ENCODE measurements at regions not wholly inside any gene's neighbourhood (a gene's known extent, or its start where the extent isn't known, plus 50 kb on each side); places are given as distances from the start of the nearest gene placed in this dataset.

DNA sequence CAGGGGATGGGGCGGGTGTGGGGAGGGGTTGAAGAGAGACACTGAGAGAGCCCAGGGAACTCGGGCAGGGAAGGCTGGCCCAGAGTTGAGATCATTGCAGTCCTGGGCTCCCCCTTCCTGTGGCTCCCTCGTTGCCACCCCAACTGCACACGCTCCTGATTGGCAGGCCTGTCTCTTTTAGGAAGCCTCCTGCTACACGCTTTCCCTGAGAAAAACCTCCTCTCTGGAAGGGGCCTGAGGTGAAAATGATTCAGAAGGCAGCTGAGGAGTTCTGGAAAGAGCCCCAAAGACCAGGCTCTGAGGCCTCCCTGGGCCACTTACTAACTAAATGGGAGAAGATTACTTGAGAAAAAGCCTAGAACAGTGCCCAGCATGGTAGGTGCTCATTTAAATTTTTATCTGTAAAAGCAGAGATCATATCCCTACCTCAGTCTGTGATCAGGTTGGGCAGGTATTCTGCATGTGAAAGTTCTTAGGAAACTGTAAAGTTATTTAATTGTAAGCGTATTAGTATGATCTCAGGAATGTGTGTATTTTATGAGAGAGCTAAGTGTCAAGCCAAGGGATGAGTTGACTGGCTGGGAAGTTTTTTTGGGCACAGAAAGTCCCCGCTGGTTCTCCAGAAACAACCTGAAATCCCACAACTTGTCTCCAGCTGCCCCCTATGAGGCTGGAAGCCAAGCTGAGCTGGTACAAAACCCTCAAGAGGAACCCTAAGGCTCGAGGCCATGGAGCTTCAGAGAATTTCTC is 65.2 kb upstream of the EPS8L3 start:
- DNase-seq (no peak), ATAC-seq (ENCODE audit: poor library complexity) (no peak)
- intact Hi-C loops (cut with DNase I) = no loop called here

DNA sequence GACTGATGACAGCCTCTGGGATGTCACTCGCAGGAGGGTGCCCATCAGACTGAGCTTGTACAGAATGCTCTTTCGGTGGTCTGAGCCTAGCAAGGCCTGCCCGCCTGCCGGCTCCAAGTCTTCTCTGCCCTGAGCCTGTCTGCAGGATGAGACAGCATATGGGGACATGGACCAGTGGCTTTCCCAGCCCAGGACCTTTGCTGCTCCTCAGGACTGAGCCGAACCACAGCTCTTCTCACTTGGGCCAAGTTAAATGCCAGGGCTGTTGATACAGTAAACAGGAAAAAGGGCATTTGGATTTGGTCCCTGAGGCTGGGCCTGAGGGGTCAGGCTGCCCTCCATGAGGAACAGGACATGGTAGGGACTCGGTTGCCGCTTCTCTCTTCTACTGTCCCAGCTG is 64.3 kb upstream of the EPS8L3 start:
- DNase-seq = no peak
- intact Hi-C loops (cut with DNase I) = no loop called here
- no peak for ATAC-seq (ENCODE audit: poor library complexity)

DNA sequence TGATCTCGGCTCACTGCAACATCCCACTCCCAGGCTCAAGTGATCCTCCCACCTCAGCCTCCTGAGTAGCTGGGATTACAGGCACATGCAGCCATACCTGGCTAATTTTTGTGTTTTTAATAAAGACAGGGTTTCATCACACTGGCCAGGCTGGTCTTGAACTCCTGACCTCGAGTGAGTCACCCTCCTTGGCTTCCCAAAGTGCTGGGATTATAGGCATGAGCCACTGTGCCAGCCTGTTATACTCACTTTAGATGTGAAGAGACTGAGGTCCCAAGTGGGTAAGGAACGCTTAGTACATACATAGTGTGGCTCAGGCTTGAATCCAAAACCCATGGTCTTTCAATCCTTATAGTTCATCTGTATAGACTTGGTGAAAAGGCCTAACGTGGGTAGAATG is 63.7 kb upstream of the EPS8L3 start:
- no peak for DNase-seq
- intact Hi-C loops (cut with DNase I) = no loop called here
- ATAC-seq (ENCODE audit: poor library complexity) = no peak

DNA sequence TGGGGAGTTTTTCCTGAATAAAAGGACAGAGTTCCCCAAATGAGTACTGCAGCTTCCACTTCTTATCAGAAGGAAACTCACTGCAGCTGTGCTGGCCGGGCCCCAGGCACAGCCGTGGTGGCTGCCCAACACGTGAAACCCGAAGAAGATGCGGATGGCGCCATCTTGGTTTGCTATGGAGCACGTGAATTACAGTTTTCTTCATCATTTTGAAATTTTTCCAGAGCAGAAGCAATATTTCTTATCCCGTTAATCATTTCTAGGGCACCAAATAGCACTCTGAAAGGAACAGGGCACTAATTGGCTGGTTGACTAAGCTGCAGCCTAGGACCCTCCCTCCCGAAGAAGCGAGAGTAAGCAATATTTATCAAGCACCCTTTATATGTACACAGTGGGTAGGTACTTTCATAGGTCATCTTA is 63.2 kb upstream of the EPS8L3 start:
- intact Hi-C loops (cut with DNase I) = no loop called here
- peak; percentile 59 for ATAC-seq (ENCODE audit: poor library complexity)
- peak; percentile 80 for DNase-seq

DNA sequence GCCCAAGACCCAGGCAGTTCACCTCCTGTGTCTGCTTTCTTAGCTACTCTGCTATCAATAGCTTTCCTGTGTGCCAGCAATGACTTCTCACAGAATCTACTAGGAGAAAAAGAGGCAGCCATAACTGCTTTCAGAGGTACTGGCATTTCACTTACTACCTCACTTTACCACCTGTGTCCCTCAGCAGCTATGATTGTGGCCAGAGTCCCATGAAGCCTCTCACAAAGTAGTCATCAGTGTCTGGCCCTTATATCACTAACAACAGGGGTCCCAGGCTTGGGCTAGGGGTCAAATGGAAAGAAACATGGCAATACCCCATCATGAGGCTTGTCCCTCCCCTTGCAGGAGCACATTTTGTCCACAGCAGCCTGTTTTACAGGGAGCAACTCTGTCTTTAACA is 62.7 kb upstream of the EPS8L3 start:
- ATAC-seq (ENCODE audit: poor library complexity) = no peak
- no peak for DNase-seq
- intact Hi-C loops (cut with DNase I) = no loop called here

DNA sequence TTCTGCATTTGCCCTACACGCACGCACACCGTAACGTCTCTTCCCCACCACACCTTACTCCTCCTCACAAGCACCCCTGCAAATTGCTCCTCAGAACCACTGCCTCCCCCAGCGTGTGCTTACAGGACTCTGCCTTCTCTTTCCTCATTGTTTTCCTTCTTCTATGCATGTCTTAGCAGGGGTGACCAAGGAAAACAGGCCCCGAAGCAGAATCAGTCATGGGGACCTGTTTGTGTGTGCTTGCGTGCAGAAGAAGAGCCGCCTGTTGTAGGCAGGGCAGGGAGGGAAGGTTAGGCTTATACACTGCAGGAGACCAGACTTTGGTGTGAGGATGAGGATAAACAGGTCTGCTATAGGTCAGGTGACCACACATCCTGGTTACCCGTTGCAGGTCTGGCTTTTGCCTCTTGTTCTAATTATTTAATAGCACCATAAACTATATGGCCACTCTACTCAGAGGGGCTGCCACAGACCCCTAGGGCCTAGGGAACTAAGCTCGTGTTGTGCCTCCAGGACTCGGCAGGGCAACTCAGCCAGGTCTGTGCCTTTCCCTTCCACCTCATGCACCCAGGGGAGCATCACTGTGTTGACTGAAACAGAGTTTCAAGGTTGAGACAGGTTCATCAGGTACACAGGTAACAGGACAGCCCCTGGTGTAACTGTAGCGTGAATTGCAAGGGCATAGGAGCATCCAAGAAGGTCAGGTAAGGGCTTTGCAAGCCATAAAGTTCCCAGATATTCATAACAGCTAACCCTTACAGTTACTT is 60.8 kb upstream of the EPS8L3 start:
- intact Hi-C loops (cut with DNase I) = no loop called here
- DNase-seq = no peak

DNA sequence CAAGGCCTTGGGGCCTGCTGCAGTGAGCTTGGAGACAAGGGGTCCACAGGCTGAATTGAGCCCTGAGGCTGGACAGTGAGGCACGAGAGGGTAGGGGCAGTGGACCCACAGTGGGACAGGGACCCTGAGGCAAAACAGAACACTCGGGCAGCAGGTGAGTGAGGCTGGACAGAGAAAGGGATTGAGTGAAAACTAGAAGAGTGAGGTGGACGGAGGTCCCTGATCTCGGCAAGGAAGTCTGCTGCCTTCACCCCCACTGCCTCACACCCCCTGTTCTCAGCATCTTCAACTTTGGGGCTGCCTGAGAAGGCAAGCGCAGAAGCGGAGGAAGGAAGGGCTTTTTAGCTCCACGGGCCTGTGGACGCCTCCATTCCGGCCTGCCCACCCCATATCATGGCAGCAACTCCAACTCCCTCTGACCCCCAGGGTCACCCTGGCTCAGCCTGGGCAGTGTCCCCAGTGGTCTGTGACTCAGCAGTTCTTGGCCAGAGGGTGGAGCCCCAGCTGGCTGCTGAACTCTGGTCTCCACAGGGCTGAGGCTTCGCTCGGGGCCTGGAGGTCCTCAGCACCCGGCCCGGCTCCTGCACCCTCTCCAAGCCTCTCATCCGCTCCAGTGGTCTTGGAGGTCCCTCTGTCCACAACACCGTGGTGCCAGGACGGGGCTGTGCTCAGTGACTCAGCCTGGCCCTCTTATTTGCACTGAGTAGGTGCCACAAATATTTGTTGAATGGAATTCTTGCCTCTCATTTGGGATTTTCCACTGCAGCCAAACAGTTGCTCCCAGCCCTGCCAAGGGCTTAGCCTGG is 60.0 kb upstream of the EPS8L3 start:
- intact Hi-C loops (cut with DNase I) = no loop called here

More for the DNA sequence above, 60.8 kb upstream of the EPS8L3 start:
- no peak for ATAC-seq (ENCODE audit: poor library complexity)

DNA sequence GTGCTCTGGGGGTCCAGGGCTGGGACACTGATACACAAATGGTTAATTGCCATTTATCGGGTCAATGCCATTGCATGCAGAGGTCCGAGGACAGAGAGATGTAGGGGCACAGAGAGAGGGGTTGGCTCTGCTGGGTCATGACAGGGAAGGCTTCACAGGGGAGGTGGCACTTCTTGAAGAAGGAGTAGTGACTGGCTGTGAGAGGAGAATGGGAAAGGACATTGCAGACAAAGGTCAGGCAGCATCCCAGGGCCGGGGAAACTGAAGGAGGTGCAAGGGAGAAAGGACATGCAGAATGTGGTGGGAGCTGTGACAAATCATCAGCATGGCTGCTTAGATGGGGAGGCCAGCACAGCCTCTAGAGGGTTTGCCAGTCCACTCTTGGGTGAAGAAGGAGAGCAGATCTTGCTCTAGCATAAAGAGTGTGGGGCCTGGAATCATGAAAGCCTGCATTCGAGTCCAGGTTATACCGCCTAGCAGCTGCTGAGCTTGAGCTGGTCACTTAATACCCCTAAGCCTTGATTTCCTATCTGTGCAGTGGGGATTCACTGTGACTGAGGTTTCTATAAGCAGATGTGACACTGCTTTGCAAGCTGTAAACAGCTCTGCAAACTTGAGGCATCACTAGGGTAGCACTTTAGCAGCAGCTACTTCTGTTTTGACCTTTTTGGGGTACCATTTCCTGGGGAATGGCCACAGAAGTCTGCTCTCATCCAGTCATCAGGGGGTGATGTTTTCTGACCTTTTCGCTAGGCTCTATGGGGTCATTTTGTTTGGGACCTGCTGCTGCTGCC is 59.2 kb upstream of the EPS8L3 start:
- intact Hi-C loops (cut with DNase I) = no loop called here
- ATAC-seq (ENCODE audit: poor library complexity) (no peak), DNase-seq (no peak)

More for the DNA sequence above, 60.0 kb upstream of the EPS8L3 start:
- ATAC-seq (ENCODE audit: poor library complexity) (peak; percentile 60), DNase-seq (peak; percentile 78)

DNA sequence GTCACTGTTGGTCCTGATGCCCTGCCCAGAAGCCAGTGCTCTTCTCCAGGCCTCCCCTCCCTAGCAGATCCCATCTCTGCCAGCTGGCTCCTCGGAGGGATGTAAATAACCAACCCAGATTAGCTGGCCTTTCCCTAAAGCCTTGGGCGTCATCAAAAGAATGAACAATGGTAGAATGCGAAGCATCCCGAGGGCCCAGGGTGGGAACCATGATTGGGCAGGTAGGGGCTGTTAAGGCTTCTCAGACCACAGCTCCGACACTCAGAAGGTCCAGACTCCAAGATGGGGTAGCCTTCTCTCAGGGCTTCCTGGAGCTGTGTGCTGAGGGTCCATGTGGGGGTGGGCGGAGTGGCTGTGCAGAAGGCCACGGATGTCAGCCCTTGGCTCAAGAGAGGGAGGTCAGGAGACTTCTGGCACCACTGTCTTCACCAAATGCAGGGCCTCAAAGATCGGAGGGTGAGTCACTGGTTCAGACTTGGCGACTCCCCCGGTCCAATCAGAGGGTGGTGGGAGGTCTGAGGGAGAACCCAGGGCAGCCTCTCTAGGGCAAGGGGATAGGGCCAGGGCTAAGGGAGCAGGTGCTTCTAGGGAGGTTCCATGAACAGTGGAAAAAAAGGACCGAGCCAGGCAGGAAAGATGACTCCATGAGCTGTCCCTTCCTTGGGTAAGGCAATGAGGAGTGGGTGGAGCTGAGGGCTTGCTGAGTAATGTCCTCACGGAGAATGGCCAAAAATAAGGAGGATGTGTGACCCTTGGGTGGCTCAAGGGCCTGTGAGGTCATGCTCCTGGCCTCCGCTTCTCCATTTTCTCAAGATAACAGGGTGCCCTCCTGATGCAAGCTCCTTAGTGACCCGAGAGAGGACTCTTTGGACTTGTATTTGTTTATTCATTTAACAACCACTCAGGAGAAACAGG is 58.4 kb upstream of the EPS8L3 start:
- intact Hi-C loops (cut with DNase I) = no loop called here
- ATAC-seq (ENCODE audit: poor library complexity) (peak; percentile 64), DNase-seq (peak; percentile 65)

DNA sequence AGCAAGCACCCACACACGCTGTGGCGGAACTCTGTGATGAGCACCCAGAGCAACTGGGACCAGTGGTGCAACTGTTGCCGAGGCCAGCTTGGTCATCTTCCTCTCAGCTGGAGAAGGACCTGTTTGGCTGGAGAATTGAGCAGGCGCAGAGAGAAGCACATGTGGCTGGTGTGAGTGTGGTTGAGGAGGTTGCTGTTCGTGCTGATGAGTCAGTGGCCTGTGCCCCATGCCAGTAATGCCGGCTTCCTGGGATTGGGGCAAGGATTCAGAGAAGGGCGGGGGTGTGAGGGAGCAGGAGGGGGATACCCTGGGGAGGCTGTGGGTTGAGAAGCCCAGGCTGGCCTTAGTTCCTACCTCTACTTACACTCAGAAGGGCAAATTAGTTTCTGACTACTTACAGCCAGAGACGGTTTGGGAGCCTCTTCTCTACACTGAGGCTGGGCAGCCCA is 57.5 kb upstream of the EPS8L3 start:
- DNase-seq (peak; percentile 71), ATAC-seq (ENCODE audit: poor library complexity) (peak; percentile 10)
- intact Hi-C loops (cut with DNase I) = no loop called here

DNA sequence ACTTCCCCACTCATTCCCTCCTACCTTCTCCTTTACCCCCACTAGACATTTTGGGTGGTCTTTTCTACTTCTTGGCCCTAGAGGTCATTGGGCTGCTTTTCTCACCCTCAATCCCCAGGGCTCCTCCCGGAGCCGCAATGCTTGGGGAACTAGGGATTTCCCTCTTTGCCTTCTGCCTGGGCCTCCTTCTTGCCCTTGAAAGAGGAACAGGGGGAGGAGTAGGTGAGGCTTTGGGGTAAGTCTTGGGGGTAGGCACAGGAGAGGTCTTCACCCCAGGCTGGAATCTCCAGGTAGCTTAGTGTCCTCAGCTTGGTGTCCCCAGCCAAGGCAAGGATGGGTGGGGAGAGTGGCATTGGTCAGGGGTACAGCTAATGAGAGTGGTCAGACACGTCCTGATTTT is 56.2 kb upstream of the EPS8L3 start:
- DNase-seq = no peak
- intact Hi-C loops (cut with DNase I) = no loop called here
- no peak for ATAC-seq (ENCODE audit: poor library complexity)

DNA sequence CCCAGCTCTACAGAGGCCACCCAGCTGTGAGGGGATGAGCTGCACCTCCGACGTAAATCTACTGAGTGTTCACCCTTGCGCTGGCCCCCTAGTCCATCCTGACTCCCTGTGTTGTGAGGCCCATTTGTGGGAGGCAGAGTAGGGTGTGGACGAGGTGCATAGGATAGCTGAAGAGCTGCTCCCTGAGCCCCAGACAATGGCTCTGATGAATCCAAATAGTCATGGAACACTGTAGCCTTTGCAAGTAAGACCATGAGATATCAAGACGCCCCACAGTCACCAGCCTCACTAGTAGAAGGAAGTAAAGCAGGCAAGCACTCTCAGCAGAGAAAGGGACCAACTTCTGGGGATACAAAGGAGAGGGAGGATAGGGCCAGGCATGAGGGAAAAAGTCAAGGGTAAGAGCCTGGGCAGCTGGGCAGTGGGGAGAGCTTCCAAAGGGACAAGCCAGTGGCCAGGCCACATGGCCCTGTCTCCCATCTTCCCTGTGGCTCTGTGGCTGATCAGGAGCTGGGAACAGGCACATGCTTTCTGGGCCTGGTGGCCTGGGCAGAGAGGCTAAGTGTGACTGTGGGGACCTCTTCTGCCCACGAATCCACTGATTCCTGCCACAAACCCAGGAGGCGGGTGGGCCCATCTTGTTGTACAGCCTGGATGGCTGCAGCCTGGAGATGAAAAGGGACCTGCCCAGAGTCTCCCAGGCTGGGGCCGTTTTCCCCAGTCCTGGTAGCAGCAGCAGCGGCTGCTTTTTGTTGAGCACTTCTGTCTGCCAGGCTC is 55.5 kb upstream of the EPS8L3 start:
- intact Hi-C loops (cut with DNase I) = no loop called here
- DNase-seq = no peak
- no peak for ATAC-seq (ENCODE audit: poor library complexity)

DNA sequence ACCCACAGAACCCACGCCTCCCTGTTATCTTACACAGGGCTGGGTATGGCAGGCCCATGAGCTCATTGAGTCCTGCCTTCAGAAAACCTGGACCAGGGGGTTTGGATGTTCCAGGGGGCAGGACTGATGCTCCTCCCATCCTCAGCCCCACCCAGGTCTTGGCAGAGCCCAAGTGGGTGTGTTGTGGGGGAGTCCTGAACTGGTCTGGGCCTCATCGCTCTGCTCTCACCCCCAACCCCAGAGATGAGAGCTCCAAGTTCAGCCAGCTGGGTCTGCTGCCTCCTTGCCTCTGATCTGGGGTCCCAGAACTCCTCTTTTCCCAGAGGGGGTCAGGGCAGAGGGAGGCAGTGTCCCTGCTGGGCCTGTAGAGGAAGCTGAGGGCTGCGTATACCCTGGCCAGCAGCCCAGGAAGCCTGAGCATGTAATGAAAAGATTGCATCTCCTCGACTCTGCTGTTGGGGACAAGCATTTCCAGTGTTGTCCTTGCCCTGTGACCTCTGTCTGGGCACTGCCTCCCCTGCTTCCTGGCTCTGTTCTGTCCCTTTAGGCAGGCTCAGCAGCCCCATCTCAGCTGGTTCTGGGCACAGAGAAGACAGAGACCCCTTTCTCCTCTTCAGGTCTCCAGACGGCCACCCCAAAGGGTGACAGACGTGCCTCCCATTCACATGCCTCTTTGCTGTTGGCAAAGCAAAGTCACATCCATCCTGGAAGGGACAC is 54.7 kb upstream of the EPS8L3 start:
- intact Hi-C loops (cut with DNase I) = no loop called here
- ATAC-seq (ENCODE audit: poor library complexity) (peak; percentile 46), DNase-seq (peak; percentile 64)

DNA sequence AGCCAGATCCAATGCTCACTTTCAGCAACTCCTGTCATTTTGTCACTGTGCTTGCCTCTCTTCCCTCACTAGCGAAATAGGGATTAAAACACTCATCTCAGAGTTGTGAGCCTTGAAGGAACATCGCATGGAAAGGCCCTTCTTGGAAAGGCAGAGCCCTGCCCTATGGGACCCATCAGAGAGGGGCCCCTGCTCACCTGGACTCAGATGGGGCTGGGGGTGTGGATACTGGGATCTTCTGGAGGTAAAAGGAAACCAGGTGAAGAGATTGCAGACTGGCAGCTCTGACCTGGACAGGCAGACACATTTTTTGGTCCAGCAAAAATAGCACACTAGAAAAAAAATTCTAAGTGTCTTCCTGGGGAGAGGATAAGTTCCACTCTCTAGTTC is 54.2 kb upstream of the EPS8L3 start:
- no peak for DNase-seq
- intact Hi-C loops (cut with DNase I) = no loop called here

DNA sequence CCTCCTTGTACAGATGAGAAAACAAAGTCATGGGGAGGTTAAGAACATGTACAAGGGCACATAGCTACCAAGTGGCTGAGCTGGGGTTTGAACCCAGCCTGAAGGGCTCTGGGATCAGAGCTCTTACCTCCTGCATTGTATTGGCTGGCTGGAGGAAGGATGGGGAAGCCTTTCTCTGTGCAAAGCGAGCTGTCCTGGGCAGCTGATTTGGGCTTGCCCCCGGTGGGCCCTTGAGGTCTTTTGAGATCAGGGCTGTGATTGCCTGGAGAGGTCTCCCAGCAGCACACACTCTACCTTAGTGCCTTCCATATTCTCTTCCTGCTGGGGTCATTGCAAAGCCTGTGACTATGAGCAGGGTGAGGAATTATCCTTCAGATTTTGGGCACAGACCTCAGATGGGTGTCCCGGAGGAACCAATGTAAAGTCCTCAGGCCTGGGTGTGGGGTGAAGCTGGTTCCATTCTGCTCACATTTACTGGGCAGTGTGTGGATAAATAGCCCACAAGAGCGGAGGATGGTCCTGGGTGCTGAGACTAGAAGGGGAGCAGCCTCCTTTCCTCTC is 53.3 kb upstream of the EPS8L3 start:
- no peak for ATAC-seq (ENCODE audit: poor library complexity)
- no peak for DNase-seq
- intact Hi-C loops (cut with DNase I) = no loop called here

More for the DNA sequence above, 54.2 kb upstream of the EPS8L3 start:
- ATAC-seq (ENCODE audit: poor library complexity) = no peak

DNA sequence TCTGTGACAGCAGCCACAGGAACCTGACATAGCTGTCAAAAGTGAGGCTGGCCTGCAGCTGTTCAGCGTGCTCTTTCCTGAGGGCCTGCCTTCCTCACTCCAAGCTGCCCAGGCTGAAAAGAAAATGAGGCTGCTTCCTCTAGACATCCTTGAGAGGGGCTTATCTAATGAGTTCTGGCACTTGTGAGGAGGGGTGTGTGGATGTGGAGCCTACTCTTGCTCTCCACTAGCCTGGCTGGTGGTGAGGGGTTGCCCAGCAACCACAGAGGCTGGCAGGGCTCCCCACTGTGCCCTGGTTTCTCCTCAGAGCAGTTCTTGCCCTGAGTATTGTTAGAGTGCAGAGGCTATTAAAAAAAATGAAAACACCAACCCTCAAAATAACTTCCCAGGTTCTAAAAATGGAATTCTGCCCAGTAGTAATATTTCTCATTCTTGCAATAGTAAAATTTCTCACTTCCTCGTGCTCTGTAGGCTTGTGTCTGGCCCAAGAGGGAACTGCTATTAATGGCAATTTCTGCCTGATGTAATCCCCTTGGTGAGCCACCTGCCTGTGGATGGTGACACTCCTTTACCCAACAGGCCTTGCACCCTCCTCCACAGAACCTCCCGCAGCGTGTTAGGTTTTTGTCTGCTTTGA is 52.6 kb upstream of the EPS8L3 start:
- ATAC-seq (ENCODE audit: poor library complexity) (peak; percentile 47), DNase-seq (no peak)
- intact Hi-C loops (cut with DNase I) = no loop called here
